Endothelial cell of umbilical vein (primary cell): ENCODE measurements at regions not wholly inside any gene's neighbourhood (a gene's known extent, or its start where the extent isn't known, plus 50 kb on each side); places are given as distances from the start of the nearest gene placed in this dataset.

ENCODE experiments used
- BruUV-seq: library from RNA; stranded (reverse); fragments of 400-500 nt; replicated peaks from 2 replicates; lab custom pipeline; 2021; lab: Mats Ljungman, UMichigan
- CTCF ChIA-PET: fragments of 300-600, 350-600 bp; sonication (Branson Sonifier 250); formaldehyde crosslinking; loops from one replicate; lab custom pipeline; 2021; ENCODE audit warnings: antibody characterized with exemption, inconsistent platforms; lab: Charles Lee
- POLR2A ChIA-PET: fragments of 300-600, 350-600 bp; sonication (Branson Sonifier 250); formaldehyde crosslinking; loops from one replicate; lab custom pipeline; 2021; ENCODE audit warnings: antibody characterized with exemption, inconsistent platforms; lab: Charles Lee
- DNase-seq: peaks from one replicate; pipeline ENCODE4 v3.0.0-alpha.2; 2011; ENCODE audit warnings: low read depth, low spot score
- FAIRE-seq: peaks from 2 replicates; lab custom pipeline; 2011; peaks lifted over from hg19 to GRCh38; lab: Jason Lieb, UNC
- H2AFZ ChIP-seq: 2 replicates; pipeline ENCODE4 v1.6.0; 2012; ENCODE audit warnings: low read depth, low read length, control low read depth, inconsistent platforms
- H3K27ac ChIP-seq: 2 replicates; pipeline ENCODE4 v1.5.1; 2011; ENCODE audit warnings: low read depth, mild to moderate bottlenecking, control low read depth, low read length, moderate library complexity; ENCODE audit not compliant: insufficient read depth
- H3K27me3 ChIP-seq, 2 experiments: 2 replicates each; pipeline versions ENCODE4 v1.6.0 to v1.6.1; 2011; ENCODE audit warnings: low read length in 2 of 2, mixed read lengths in 1 of 2; ENCODE audit not compliant: control insufficient read depth in 2 of 2, insufficient read depth in 2 of 2
- H3K36me3 ChIP-seq, 2 experiments: 2 replicates in 1 of 2; 3 replicates in 1 of 2; pipeline ENCODE4 v1.5.1; 2011; ENCODE audit warnings: low read length in 2 of 2, mild to moderate bottlenecking in 1 of 2, moderate library complexity in 1 of 2; ENCODE audit not compliant: control insufficient read depth in 2 of 2, insufficient read depth in 2 of 2; ENCODE audit errors: extremely low read depth in 1 of 2
- H3K4me1 ChIP-seq: 3 replicates; pipeline ENCODE4 v1.5.1; 2011; ENCODE audit warnings: mild to moderate bottlenecking, low read length; ENCODE audit not compliant: control insufficient read depth, insufficient read depth; ENCODE audit errors: extremely low read depth
- H3K4me2 ChIP-seq: 2 replicates; pipeline ENCODE4 v1.6.1; 2011; ENCODE audit warnings: low read length, control low read depth, mixed read lengths; ENCODE audit not compliant: insufficient read depth
- H3K4me3 ChIP-seq, 3 experiments: fragments of 200-600 bp in 1 of 3; sonication (generic), shearing (Covaris generic) in 1 of 3; replicated peaks in 1 of 3; 2 replicates each; pipeline ENCODE4 v1.5.1; 2011 to 2016; ENCODE audit warnings: control low read depth in 3 of 3, low read length in 3 of 3, mild to moderate bottlenecking in 2 of 3, inconsistent platforms in 1 of 3, low read depth in 1 of 3, moderate library complexity in 1 of 3; ENCODE audit not compliant: insufficient read depth in 1 of 3
- H3K79me2 ChIP-seq: 2 replicates; pipeline ENCODE4 v1.6.0; 2012; ENCODE audit warnings: low read length, inconsistent platforms; ENCODE audit not compliant: control insufficient read depth, insufficient read depth
- H3K9ac ChIP-seq: replicated peaks from 2 replicates; pipeline ENCODE3; 2011; ENCODE audit warnings: low read length, control low read depth; ENCODE audit not compliant: insufficient read depth; ENCODE audit errors: extremely low read depth
- H3K9me1 ChIP-seq: replicated peaks from 3 replicates; pipeline ENCODE4 v1.6.0; 2011; ENCODE audit warnings: mild to moderate bottlenecking, low read length; ENCODE audit not compliant: control insufficient read depth, insufficient read depth; ENCODE audit errors: extremely low read depth
- H3K9me3 ChIP-seq: replicated peaks from 2 replicates; pipeline ENCODE4 v1.5.1; 2012; ENCODE audit warnings: low read length, inconsistent platforms; ENCODE audit not compliant: control insufficient read depth, insufficient read depth
- H4K20me1 ChIP-seq: replicated peaks from 2 replicates; pipeline ENCODE3; 2011; ENCODE audit warnings: mild to moderate bottlenecking, low read length; ENCODE audit not compliant: control insufficient read depth, insufficient read depth; ENCODE audit errors: extremely low read depth
- EZH2 ChIP-seq: IDR thresholded peaks from 2 replicates; pipeline ENCODE4 v1.6.1; 2012; ENCODE audit warnings: borderline replicate concordance, low read depth, mild to moderate bottlenecking, moderate library complexity, low read length, inconsistent platforms; ENCODE audit not compliant: severe bottlenecking
- FOS ChIP-seq: IDR thresholded peaks from 2 replicates; pipeline ENCODE4 v1.6.1; 2011; ENCODE audit warnings: mild to moderate bottlenecking, low read length, moderate library complexity, borderline replicate concordance; ENCODE audit not compliant: insufficient read depth
- GATA2 ChIP-seq: IDR thresholded peaks from 2 replicates; pipeline ENCODE4 v1.7.0; 2011; ENCODE audit warnings: low read depth, mild to moderate bottlenecking, moderate library complexity, mixed read lengths, low read length; ENCODE audit not compliant: insufficient read length, insufficient read depth
- JUN ChIP-seq: IDR thresholded peaks from 2 replicates; pipeline ENCODE4 v1.6.1; 2011; ENCODE audit warnings: borderline replicate concordance, low read depth; ENCODE audit not compliant: insufficient read length, insufficient read depth
- MYC ChIP-seq: IDR thresholded peaks from one replicate; pipeline ENCODE4 v1.6.1; 2011; ENCODE audit warnings: mild to moderate bottlenecking, low read depth, low read length
- POLR2A ChIP-seq: IDR thresholded peaks from 2 replicates; pipeline ENCODE4 v1.6.1; 2012; ENCODE audit warnings: low read depth, mild to moderate bottlenecking, control low read depth, low read length
- POLR2AphosphoS5 ChIP-seq: IDR thresholded peaks from 2 replicates; pipeline ENCODE4 v1.6.1; 2012; ENCODE audit warnings: low read depth, mild to moderate bottlenecking, control low read depth, low read length, moderate library complexity; ENCODE audit not compliant: insufficient read depth
- dilution Hi-C: fragments of 300-500 bp; cut with MboI; formaldehyde crosslinking; loops from one replicate; pipeline ENCODE4 v1.15.0; 2019; ENCODE audit warnings: low sequenced_read_pairs; ENCODE audit not compliant: extremely low pct_ligation_motif_present
- intact Hi-C: fragments of 100-400 bp; cut with micrococcal nuclease; formaldehyde crosslinking; loops from one replicate; pipeline ENCODE4 v1.10.0; 2022
- TF ChIP-seq, protein P1 (sequence below): IDR thresholded peaks from 2 replicates; pipeline ENCODE4 v1.6.1; 2011; ENCODE audit not compliant: insufficient read depth, insufficient read length
- TF ChIP-seq, protein P2 (sequence below), 2 donors: IDR thresholded peaks; 1 replicate in 1 of 2; 2 replicates in 1 of 2; pipeline ENCODE4 v1.5.1; 2011; ENCODE audit warnings: low read length in 2 of 2, mild to moderate bottlenecking in 2 of 2, moderate library complexity in 2 of 2, control low read depth in 1 of 2, inconsistent platforms in 1 of 2, low read depth in 1 of 2; ENCODE audit not compliant: insufficient read depth in 1 of 2; ENCODE audit errors: extremely low read depth in 1 of 2

DNA sequence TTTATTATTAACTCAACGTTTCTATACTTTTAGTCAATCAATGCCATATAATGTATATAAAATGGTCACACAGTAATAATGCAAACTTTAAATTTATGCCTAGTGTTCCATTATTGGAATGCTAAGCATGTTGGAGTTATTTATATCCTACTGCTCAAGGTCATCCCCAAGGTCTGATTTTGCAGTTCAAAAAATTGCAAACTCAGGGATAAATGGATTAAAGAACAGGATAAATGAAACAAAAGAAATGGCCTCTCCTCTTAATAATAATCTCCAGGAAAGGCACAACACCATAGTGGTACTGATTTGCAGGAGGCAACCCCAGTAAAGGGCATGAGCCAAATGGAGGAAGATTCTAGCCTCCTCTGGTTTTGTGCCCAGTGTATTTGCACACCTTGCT, 436.4 kb downstream of the EPHA4 start:
- POLR2A ChIA-PET = no interaction called here
- no peak overlapping the region for H3K4me2 ChIP-seq
- no peaks in the 10 kb centered on the region for H3K4me1 ChIP-seq
- FAIRE-seq (no peak), DNase-seq (no peak)
- H4K20me1 ChIP-seq = no peaks in the 10 kb centered on the region
- CTCF ChIA-PET = no interaction called here
- H3K4me3 ChIP-seq = no peak overlapping the region
- intact Hi-C loops = no loop called here
- dilution Hi-C loops = no loop called here
- no peak overlapping the region for H3K9ac ChIP-seq
- BruUV-seq = no TSS peak
- TF ChIP-seq JUN (no peak), FOS (no peak), MYC (no peak), POLR2AphosphoS5 (no peak), GATA2 (no peak), EZH2 (no peak), POLR2A (no peak)
- TF ChIP-seq, protein P1, sequence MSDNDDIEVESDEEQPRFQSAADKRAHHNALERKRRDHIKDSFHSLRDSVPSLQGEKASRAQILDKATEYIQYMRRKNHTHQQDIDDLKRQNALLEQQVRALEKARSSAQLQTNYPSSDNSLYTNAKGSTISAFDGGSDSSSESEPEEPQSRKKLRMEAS = no peak
- TF ChIP-seq, protein P2, sequence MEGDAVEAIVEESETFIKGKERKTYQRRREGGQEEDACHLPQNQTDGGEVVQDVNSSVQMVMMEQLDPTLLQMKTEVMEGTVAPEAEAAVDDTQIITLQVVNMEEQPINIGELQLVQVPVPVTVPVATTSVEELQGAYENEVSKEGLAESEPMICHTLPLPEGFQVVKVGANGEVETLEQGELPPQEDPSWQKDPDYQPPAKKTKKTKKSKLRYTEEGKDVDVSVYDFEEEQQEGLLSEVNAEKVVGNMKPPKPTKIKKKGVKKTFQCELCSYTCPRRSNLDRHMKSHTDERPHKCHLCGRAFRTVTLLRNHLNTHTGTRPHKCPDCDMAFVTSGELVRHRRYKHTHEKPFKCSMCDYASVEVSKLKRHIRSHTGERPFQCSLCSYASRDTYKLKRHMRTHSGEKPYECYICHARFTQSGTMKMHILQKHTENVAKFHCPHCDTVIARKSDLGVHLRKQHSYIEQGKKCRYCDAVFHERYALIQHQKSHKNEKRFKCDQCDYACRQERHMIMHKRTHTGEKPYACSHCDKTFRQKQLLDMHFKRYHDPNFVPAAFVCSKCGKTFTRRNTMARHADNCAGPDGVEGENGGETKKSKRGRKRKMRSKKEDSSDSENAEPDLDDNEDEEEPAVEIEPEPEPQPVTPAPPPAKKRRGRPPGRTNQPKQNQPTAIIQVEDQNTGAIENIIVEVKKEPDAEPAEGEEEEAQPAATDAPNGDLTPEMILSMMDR (IDR thresholded peaks at IDR 0.05; ENCODE audit: extremely low read depth in 1 of 2, insufficient read depth in 1 of 2, low read depth in 1 of 2, low read length in 2 of 2) = no peak
- H3K9me1 ChIP-seq = no peaks in the 10 kb centered on the region
- no peaks in the 10 kb centered on the region for H3K9me3 ChIP-seq
- H3K27me3 ChIP-seq = no peaks in the 10 kb centered on the region
- no peak overlapping the region for H2AFZ ChIP-seq
- H3K36me3 ChIP-seq = no peaks in the 10 kb centered on the region
- no peak overlapping the region for H3K27ac ChIP-seq
- no peaks in the 10 kb centered on the region for H3K79me2 ChIP-seq
